Adrenal gland (tissue), 5 donors: ENCODE measurements at regions not wholly inside any gene's neighbourhood (a gene's known extent, or its start where the extent isn't known, plus 50 kb on each side); places are given as distances from the start of the nearest gene placed in this dataset.

ENCODE experiments used
- CTCF ChIP-seq, 6 experiments: fragments of 450-650 bp in 4 of 6; fragments of 200-600 bp in 2 of 6; sonication (generic) in 1 of 6; IDR thresholded peaks; 1 replicate in 5 of 6; 2 replicates in 1 of 6; pipeline versions ENCODE4 v1.5.1 to v1.8.0; 2016 to 2021; ENCODE audit warnings: antibody characterized with exemption in 6 of 6, mild to moderate bottlenecking in 2 of 6, moderate library complexity in 1 of 6
- POLR2A ChIP-seq, 2 donors: fragments of 450-650 bp; IDR thresholded peaks; one replicate each; pipeline ENCODE4 v1.6.1; 2017; ENCODE audit warnings: antibody characterized with exemption in 2 of 2, mild to moderate bottlenecking in 2 of 2, moderate library complexity in 1 of 2
- donor health status: DM: no; HTN: no; CAD: no.

DNA sequence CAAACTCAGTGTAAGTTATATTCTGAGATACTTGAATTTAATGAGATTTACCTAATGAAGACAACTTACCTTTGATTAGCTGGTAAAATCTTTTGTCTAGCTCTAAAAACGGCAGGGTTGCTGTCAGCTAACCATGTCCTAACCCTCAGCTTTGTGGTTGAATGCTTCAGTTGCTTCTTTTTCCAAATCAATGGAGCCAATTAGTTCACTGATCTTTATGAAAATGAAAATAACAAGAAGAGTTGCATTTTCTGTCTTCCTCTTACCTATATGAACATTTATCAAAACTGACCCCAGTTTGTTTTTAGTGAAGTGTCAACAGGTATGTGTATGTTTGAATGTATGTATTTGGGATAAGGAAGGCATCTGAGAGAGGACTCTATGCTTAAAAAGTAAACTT is 253.1 kb upstream of the MTPN start:
- TF ChIP-seq CTCF (IDR thresholded peaks at IDR 0.05) = no peak
- TF ChIP-seq POLR2A (IDR thresholded peaks at IDR 0.05) = no peak
